Muscle layer of duodenum (tissue), 2 donors: ENCODE measurements at regions not wholly inside any gene's neighbourhood (a gene's known extent, or its start where the extent isn't known, plus 50 kb on each side); places are given as distances from the start of the nearest gene placed in this dataset.

Source experiments
- H3K27ac ChIP-seq: one replicate; pipeline ENCODE4 v1.7.0; 2013; ENCODE audit warnings: mild to moderate bottlenecking, low read length
- H3K27me3 ChIP-seq: one replicate; pipeline ENCODE4 v1.7.0; 2013; ENCODE audit warnings: low read depth, mild to moderate bottlenecking, control low read depth, low read length
- H3K36me3 ChIP-seq, 2 donors: one replicate each; pipeline ENCODE4 v1.7.0; 2013; ENCODE audit warnings: low read length in 2 of 2, control low read depth in 1 of 2, mild to moderate bottlenecking in 1 of 2; ENCODE audit not compliant: insufficient read depth in 2 of 2, control insufficient read depth in 1 of 2
- H3K4me1 ChIP-seq, 2 donors: one replicate each; pipeline ENCODE4 v1.7.0; 2013; ENCODE audit warnings: low read length in 2 of 2, mild to moderate bottlenecking in 2 of 2, control low read depth in 1 of 2, moderate library complexity in 1 of 2; ENCODE audit not compliant: insufficient read depth in 2 of 2, control insufficient read depth in 1 of 2
- H3K4me3 ChIP-seq, 2 donors: one replicate each; pipeline ENCODE4 v1.7.0; 2013; ENCODE audit warnings: low read length in 2 of 2, low read depth in 1 of 2, mild to moderate bottlenecking in 1 of 2
- H3K9me3 ChIP-seq, 2 donors: one replicate each; pipeline ENCODE4 v1.7.0; 2013; ENCODE audit warnings: low read length in 2 of 2, control low read depth in 1 of 2, mild to moderate bottlenecking in 1 of 2; ENCODE audit not compliant: control insufficient read depth in 1 of 2
- donor health status: healthy.

DNA sequence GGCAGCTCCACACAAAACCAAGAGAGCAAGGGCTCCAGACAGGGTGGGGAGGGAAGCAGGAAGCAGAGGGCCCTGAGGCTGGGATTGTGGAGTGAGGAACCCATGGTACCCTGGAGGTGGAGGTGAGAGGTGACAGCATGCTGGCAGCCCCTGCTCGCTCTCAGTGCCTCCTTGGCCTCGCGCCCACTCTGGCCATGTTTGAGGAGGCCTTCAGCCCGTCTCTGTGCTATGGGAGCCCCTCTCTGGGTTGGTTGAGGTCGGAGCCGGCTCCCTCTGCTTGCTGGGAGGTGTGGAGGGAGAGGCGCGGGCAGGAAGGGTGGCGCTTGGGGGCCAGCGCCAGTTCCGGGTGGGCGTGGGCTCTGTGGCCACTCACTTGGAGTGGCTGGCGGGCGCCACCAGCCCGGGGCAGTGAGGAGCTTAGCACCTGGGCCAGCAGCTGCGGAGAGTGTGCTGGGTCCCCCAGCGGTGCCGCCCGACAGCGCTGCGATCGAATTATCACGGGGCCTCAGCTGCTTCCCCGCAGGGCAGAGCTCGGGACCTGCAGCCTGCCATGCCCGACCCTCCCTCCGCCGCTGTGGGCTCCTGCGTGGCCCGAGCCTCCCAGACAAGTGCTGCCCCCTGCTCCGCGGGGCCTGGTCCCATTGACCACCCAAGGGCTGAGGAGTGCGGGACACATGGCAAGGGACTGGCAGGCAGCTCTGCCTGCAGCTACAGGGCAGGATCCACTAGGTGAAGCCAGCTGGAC, 196.0 kb downstream of the DACT1 start:
- H3K9me3 ChIP-seq = no peaks in the 10 kb centered on the region
- no peak overlapping the region for H3K4me3 ChIP-seq

DNA sequence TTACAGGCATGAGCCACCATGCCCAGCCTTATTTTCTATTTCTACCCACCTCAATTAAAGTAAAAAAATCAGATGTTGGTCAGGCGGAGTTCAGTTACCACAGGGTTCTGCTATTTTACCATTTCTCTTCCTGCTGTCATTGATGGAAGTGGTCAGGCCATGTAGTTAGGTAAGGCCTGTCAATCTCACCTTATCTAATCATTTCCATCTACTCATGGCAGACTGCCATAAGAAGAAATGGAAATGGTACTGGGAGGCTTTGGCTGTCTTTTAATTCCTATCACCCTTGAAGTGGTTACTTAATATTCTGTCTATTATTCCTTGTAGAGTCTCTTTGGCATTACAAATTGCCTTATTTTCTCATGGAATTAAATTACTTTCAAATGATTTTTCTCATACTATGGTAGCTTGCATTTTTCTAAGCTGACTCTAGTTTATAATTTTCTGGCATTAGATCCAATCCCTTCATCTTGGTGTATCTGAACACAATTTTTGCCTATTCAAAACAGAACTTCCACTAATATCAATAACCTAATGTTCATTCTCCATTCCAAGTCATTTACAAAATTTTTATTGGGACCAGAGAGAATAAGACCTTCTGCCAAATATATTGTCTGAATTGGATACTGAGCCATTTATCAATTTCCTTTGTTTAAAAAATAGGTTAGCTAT, 198.7 kb downstream of the DACT1 start:
- Histone ChIP-seq H3K27ac (no peak overlapping the region), H3K9me3 (no peaks in the 10 kb centered on the region), H3K36me3 (no peaks in the 10 kb centered on the region), H3K27me3 (no peaks in the 10 kb centered on the region), H3K4me3 (no peak overlapping the region), H3K4me1 (peaks cover 0 to 7% of the 10 kb centered on the region in 2 donors)

More for the DNA sequence above, 196.0 kb downstream of the DACT1 start:
- H3K27ac ChIP-seq = no peak overlapping the region
- H3K27me3 ChIP-seq = no peaks in the 10 kb centered on the region
- no peaks in the 10 kb centered on the region for H3K36me3 ChIP-seq
- no peaks in the 10 kb centered on the region for H3K4me1 ChIP-seq

DNA sequence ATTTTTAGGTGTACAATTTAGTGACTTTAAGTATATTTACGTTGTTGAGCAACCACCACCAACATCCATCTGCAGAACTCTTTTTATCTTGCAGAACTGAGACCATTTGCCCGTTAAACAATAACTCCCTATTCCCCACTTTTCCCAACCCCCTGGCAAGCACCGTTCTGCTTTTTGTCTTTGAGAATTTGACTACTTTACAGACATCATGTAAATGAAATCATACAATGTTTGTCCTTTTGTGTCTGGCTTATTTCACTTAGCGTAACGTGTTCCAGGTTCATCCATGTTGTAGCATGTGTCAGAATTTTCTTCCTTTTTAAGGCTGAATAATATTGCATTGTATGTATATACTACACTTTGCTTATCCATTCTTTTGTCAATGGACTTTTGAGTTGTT, 201.5 kb downstream of the DACT1 start:
- H3K27me3 ChIP-seq = no peaks in the 10 kb centered on the region
- H3K4me3 ChIP-seq = no peak overlapping the region
- no peaks in the 10 kb centered on the region for H3K9me3 ChIP-seq
- no peak overlapping the region for H3K27ac ChIP-seq
- no peaks in the 10 kb centered on the region for H3K36me3 ChIP-seq
- peaks cover 0 to 7% of the 10 kb centered on the region in 2 donors for H3K4me1 ChIP-seq

DNA sequence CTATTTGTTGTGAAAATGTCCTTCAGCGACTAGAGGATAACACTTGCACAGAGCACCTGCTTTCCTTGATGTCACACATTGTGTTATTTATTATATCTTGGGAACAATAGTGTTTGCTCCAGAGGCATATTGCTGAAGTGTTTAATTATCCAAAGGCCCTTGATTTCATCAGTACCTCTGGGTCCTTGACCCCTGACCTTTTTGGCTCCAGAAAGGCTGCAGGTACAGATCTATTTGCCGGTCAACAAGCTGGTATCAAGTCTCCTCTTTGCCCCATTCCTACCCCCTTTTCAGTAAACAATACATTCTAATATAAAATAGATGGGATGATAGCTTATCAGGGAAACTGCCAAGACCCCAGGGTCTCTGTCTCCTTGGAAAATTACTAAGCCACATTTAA, 206.8 kb downstream of the DACT1 start:
- Histone ChIP-seq H3K4me3 (no peak overlapping the region), H3K36me3 (no peaks in the 10 kb centered on the region), H3K9me3 (no peaks in the 10 kb centered on the region), H3K4me1 (peaks cover 0 to 7% of the 10 kb centered on the region in 2 donors), H3K27me3 (no peaks in the 10 kb centered on the region), H3K27ac (no peak overlapping the region)

GRCh38 chr14:58846682-58847465, 209.1 kb downstream of the DACT1 start:
- no peaks in the 10 kb centered on the region for H3K9me3 ChIP-seq
- no peak overlapping the region for H3K27ac ChIP-seq
- no peak overlapping the region for H3K4me3 ChIP-seq
- no peaks in the 10 kb centered on the region for H3K36me3 ChIP-seq
- no peaks in the 10 kb centered on the region for H3K4me1 ChIP-seq
- H3K27me3 ChIP-seq = no peaks in the 10 kb centered on the region

- H3K4me1 ChIP-seq = no peaks in the 10 kb centered on the region
- H3K36me3 ChIP-seq = no peaks in the 10 kb centered on the region
- no peak overlapping the region for H3K27ac ChIP-seq
- H3K4me3 ChIP-seq = no peak overlapping the region
- no peaks in the 10 kb centered on the region for H3K9me3 ChIP-seq
- H3K27me3 ChIP-seq = no peaks in the 10 kb centered on the region
Measured at GRCh38 chr14:58848365-58848764, 210.6 kb downstream of the DACT1 start.

GRCh38 chr14:58849601-58850000, 211.8 kb downstream of the DACT1 start:
- Histone ChIP-seq H3K4me3 (no peak overlapping the region), H3K4me1 (no peaks in the 10 kb centered on the region), H3K27me3 (no peaks in the 10 kb centered on the region), H3K36me3 (no peaks in the 10 kb centered on the region), H3K27ac (no peak overlapping the region), H3K9me3 (no peaks in the 10 kb centered on the region)

GRCh38 chr14:58850011-58850410, 212.2 kb downstream of the DACT1 start:
- no peaks in the 10 kb centered on the region for H3K4me1 ChIP-seq
- H3K4me3 ChIP-seq = no peak overlapping the region
- H3K9me3 ChIP-seq = no peaks in the 10 kb centered on the region
- no peak overlapping the region for H3K27ac ChIP-seq
- no peaks in the 10 kb centered on the region for H3K27me3 ChIP-seq
- no peaks in the 10 kb centered on the region for H3K36me3 ChIP-seq

GRCh38 chr14:58861586-58861985, 223.8 kb downstream of the DACT1 start:
- Histone ChIP-seq H3K4me3 (no peak overlapping the region), H3K27me3 (no peaks in the 10 kb centered on the region), H3K27ac (no peak overlapping the region), H3K36me3 (no peaks in the 10 kb centered on the region), H3K4me1 (peaks cover 0 to 5% of the 10 kb centered on the region in 2 donors), H3K9me3 (peaks cover 0 to 6% of the 10 kb centered on the region in 2 donors)

- no peak overlapping the region for H3K4me3 ChIP-seq
- H3K4me1 ChIP-seq = peaks cover 0 to 5% of the 10 kb centered on the region in 2 donors
- H3K36me3 ChIP-seq = no peaks in the 10 kb centered on the region
- H3K9me3 ChIP-seq = peaks cover 0 to 4% of the 10 kb centered on the region in 2 donors
- no peak overlapping the region for H3K27ac ChIP-seq
- no peaks in the 10 kb centered on the region for H3K27me3 ChIP-seq
Measured at GRCh38 chr14:58862416-58863160, 224.8 kb downstream of the DACT1 start.
